HG03064 (cell line): ENCODE measurements at regions not wholly inside any gene's neighbourhood (a gene's known extent, or its start where the extent isn't known, plus 50 kb on each side); places are given as distances from the start of the nearest gene placed in this dataset.

Source experiments
- ATAC-seq: cut with Tn5 transposase; IDR thresholded peaks from one replicate; pipeline ENCODE4 v1.9.1; 2021; ENCODE audit warnings: low read depth; ENCODE audit not compliant: unreplicated experiment

- no peak for ATAC-seq
These were observed 609.8 kb upstream of the GALNTL6 start for GRCh38 chr4:171203425-171203824.

GRCh38 chr4:171202908-171203307 lies 610.3 kb upstream of the GALNTL6 start:
- ATAC-seq, result no peak

DNA sequence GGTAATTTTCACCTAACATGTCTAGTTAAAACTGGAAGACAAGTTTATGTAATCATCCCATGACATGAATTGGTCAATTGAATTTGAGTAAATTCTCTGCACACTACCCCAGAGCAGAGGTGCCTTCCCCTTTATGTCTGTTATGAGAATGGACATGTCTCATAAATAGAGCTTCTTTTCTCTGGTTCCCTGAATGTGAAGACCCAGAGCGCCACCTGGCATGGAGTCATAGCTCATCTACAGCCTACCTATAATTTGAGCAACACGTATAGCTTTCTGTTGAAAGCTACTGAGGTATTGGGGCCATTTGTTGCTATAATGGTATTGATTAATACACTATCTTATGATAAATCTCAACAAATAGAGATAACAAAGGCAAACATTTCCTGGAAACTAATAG lies 626.5 kb upstream of the GALNTL6 start:
- ATAC-seq, result no peak

DNA sequence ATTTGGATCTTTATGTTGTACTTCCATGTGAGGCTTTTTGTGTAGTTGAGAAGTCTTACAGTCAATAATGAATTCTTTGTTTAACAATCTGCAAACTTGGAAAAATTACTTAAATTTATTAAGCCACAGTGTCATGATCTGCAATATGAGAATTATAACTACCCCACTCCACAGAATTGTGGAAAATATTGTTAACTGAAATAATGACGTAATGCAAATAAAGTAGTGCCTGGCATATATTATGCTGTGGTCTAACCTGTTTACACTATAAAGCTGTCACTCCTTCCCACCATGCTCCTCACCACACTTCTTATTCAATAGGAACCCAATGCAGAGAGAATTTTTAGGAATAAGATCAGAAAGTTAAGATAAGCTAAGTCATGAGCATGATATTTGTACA lies 632.1 kb upstream of the GALNTL6 start:
- ATAC-seq, result no peak

GRCh38 chr4:171170671-171171070 lies 642.5 kb upstream of the GALNTL6 start:
- no peak for ATAC-seq

- no peak for ATAC-seq
These were observed 643.8 kb upstream of the GALNTL6 start for GRCh38 chr4:171169396-171169795.

GRCh38 chr4:171162478-171162877 lies 650.7 kb upstream of the GALNTL6 start:
- no peak for ATAC-seq

GRCh38 chr4:171157462-171158082 lies 655.6 kb upstream of the GALNTL6 start:
- ATAC-seq, result no peak

DNA sequence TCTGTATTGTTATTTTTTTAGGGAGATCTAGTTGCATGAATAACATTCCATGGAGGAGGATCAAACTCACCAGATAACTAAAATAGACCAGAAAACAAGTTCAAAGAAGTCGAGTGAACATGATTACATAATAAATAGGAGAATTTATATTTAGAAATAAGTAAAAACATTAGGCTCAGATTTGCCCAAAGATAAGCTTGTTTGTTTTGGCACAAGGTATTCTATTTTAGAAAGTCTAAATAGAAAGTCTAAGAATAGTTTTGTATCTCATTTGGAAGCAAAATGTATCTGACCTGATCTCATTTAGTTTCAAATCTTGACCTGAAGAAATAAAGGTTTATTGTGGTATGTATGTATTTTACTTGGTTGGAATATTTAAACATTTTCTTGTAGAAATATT lies 670.6 kb upstream of the GALNTL6 start:
- no peak for ATAC-seq

GRCh38 chr4:171142045-171142444 lies 671.2 kb upstream of the GALNTL6 start:
- ATAC-seq, result no peak

DNA sequence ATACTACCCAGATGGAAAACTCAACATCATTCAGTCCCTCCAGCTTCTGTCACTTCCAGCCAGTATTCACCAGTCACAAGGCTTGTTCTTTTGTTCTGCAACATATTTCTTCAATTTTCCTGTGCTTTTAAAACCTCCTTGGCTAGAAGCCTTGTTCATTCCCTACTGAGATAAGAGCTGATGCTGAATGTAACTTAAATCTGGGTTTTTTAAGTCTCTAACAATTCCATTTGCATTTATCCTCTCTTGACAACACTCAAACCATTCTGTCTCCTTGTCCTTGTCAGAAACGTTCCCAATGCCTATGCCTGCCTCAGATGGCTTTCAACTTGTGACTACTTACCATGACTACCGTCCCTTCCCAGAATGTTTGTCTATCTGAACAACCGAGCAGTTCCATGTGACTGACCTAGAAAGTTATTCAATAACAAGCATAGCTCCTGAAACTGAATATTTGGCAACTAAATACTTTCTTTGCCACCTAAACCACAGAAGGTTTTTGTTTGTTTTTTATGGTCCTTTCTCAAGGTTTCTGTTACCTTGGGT lies 682.9 kb upstream of the GALNTL6 start:
- no peak for ATAC-seq

GRCh38 chr4:171118091-171118490 lies 695.1 kb upstream of the GALNTL6 start:
- ATAC-seq, result no peak

GRCh38 chr4:171117457-171117856 lies 695.7 kb upstream of the GALNTL6 start:
- ATAC-seq, result no peak

- no peak for ATAC-seq
These were observed 711.4 kb upstream of the GALNTL6 start for GRCh38 chr4:171101845-171102244.

DNA sequence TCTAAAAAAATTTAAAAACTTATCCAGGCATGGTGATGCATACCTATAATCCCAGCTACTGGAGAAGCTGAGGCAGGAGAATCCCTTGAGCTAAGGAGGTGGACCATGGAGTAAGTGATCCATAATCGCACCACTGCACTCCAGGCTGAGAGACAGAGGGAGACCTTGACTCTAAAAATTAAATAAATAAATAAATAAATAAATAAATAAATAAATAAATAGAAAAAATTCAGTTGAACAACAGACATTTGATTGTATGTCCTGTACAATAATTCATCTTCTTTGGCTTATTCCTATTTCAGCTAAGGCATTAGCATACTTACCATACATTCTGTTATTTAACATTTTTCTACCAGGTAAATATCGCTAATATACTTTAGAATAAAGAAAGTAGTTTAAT lies 726.1 kb upstream of the GALNTL6 start:
- no peak for ATAC-seq

DNA sequence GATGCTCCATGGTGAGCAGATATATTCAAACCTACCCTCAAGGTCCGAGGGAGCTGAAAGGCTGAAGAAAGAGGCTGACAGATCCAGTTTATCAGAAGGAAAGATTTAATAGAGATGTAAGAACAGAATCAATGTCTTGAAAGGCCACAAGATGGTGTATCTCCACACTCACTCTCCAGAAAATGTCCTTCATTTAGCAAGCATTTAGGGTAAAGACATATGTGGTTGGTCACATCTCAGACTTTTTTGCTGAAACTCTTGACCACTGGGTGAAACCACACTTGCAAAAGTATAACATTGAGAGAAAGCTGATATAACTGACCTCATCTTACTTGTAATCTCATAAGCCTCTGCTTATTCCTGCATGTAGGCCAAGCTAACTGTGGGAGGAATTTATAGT lies 745.8 kb upstream of the GALNTL6 start:
- no peak for ATAC-seq

GRCh38 chr4:171049380-171049779 lies 763.8 kb upstream of the GALNTL6 start:
- no peak for ATAC-seq

DNA sequence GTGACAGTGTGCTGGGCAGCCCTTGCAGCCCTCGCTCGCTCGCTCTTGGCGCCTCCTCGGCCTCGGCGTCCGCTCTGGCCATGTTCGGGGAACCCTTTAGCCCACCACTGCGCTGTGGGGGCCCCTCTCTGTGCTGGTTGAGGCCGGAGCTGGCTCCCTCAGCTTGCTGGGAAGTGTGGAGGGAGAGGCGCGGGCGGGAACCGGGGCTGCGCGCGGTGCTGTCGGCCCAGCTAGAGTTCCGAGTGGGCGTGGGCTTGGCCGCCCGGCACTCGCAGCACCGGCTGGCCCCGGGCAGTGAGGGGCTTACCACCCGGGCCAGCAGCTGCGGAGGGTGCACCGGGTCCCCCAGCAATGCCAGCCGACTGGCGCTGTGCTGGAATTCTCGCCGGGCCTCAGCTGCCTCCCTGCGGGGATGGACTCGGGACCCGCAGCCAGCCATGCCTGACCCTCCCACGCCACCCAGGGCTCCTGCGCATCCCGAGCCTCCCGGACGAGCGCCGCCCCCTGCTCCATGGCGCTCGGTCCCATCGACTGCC lies 770.1 kb upstream of the GALNTL6 start:
- ATAC-seq, result no peak

DNA sequence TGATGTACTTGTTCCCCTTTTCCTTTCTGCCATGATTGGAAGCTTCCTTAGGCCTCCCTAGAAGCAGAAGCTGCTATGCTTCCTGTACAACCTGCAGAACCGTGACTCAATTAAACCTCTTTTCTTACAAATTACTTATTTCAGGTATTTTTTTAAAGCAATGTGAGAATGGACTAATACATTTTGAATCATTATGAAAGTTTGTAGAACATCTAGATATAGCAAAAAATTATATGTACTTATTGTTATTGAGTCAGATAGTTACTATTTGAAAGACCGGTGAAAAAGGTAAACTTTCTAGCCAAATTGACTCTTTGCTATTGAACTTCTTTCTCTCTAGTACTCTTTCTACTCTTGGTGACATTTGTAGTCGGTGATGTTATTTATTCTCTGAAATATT lies 777.3 kb upstream of the GALNTL6 start:
- ATAC-seq, result no peak

- ATAC-seq, result no peak
These were observed 781.9 kb upstream of the GALNTL6 start for GRCh38 chr4:171031338-171031737.

- ATAC-seq, result no peak
These were observed 787.4 kb upstream of the GALNTL6 start for GRCh38 chr4:171025776-171026175.

DNA sequence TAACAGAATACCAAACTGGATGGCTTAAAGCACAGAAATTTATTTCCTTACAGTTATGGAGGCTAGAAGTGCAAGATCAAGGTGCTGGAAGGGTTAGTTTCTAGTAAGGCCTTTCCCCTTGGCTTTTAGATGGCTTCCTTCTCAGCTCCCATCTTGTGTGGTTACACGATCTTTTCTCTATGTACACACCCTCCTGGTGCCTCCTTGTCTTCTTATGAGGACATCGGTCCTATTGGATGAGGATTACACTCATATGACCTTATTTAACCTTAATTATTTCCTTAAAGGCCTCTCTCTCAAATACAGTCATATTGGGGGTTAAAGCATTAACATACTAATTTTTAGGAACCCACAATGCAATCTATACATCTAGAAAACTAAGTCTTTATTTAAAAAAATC lies 787.9 kb upstream of the GALNTL6 start:
- ATAC-seq, result no peak
